Kidney (tissue), 13 donors: ENCODE measurements at regions not wholly inside any gene's neighbourhood (a gene's known extent, or its start where the extent isn't known, plus 50 kb on each side); places are given as distances from the start of the nearest gene placed in this dataset.

ENCODE experiments used
- DNase-seq, 5 donors: peaks; one replicate each; pipeline ENCODE4 v3.0.0-alpha.2; 2013 to 2020
- FAIRE-seq: peaks from 2 replicates; lab custom pipeline; 2012; peaks lifted over from hg19 to GRCh38; lab: Jason Lieb, UNC
- H3K27ac ChIP-seq, 2 donors: one replicate each; pipeline ENCODE4 v1.7.0; 2013; ENCODE audit warnings: low read depth in 2 of 2, low read length in 2 of 2, inconsistent platforms in 1 of 2
- H3K27me3 ChIP-seq: one replicate; pipeline ENCODE4 v1.7.1; 2013; ENCODE audit warnings: low read length, inconsistent platforms; ENCODE audit not compliant: control insufficient read depth, insufficient read depth
- H3K36me3 ChIP-seq, 3 donors: one replicate each; pipeline versions ENCODE4 v1.7.0 to v1.7.1; 2013; ENCODE audit warnings: low read length in 3 of 3, control low read depth in 1 of 3, inconsistent platforms in 1 of 3; ENCODE audit not compliant: insufficient read depth in 3 of 3, control insufficient read depth in 2 of 3
- H3K4me1 ChIP-seq, 3 donors: one replicate each; pipeline versions ENCODE4 v1.7.0 to v1.7.1; 2013; ENCODE audit warnings: low read length in 3 of 3, inconsistent platforms in 1 of 3, low read depth in 1 of 3; ENCODE audit not compliant: control insufficient read depth in 2 of 3, insufficient read depth in 2 of 3
- H3K4me3 ChIP-seq, 3 donors: one replicate each; pipeline versions ENCODE4 v1.7.0 to v1.8.1; 2013; ENCODE audit warnings: low read length in 3 of 3, control low read depth in 1 of 3, inconsistent platforms in 1 of 3
- H3K9ac ChIP-seq, 3 donors: one replicate each; pipeline versions ENCODE4 v1.7.0 to v1.7.1; 2013; ENCODE audit warnings: low read length in 3 of 3, control low read depth in 1 of 3, inconsistent platforms in 1 of 3
- H3K9me3 ChIP-seq, 3 donors: one replicate each; pipeline versions ENCODE4 v1.7.0 to v1.7.1; 2013; ENCODE audit warnings: low read length in 3 of 3, control low read depth in 1 of 3, inconsistent platforms in 1 of 3; ENCODE audit not compliant: control insufficient read depth in 2 of 3, insufficient read depth in 1 of 3
- intact Hi-C: fragments of 100-400 bp; cut with DNase I; formaldehyde crosslinking; loops from one replicate; pipeline ENCODE4 v1.11.1; 2022
- TF ChIP-seq, protein P1 (sequence below): IDR thresholded peaks from 3 replicates; pipeline ENCODE4 v1.5.1; 2012; ENCODE audit warnings: mild to moderate bottlenecking, moderate library complexity, borderline replicate concordance; ENCODE audit not compliant: insufficient read depth; ENCODE audit errors: extremely low read depth
- donor health status: control.
- donor health status: control.
- donor health status: control.
- donor health status: control.
- donor health status: control.
- donor health status: DM: yes; HTN: yes; CAD: no.
- donor health status: Normal renal cell carcinoma (clear cell type).

DNA sequence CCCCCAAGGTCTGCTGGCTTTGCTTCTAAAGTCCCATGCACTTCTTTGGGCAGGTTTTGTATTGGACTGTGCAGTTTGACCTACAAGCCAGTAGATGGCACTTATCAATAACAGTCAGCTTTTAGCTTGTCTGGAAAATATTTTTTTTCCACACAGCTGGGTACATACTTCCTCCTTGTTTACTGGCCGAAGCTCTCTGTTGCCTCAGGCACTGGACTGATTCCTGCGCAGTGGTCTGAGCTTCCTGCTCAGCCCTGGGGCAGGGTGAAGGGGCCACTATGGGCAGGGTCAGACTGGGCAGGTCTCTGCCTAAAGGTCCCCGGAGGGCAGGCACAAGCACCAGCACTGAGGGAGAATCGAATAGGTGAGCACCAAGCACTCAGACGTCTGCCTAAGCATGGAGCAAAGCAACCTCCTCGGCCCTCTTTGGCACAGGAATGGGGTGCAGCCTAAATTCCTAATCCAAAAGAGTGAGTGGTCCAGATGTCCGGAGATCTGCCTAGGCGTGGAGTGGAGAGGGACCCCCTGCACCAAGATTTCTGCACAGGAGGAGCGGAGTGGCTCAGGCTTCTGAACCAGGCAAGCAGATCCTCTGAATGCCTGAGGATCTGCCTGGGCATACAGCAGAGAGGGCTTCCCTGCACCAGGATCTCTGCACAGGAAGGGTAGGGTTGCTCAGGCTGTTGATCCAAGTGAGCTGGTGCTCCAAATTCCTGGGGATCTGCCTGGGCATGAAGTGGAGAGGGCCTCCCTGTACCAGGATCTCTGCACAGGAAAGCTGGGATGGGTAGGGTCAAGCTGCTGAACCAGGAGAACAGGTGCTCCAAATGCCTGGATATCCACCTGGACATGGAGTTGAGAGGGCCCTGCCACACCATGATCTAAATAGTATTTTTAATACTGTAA lies 105.9 kb upstream of the C11orf58 start:
- no peaks in the 10 kb centered on the region for H3K4me1 ChIP-seq
- no peaks in the 10 kb centered on the region for H3K27me3 ChIP-seq
- no peak overlapping the region for H3K4me3 ChIP-seq
- TF ChIP-seq, protein P1, sequence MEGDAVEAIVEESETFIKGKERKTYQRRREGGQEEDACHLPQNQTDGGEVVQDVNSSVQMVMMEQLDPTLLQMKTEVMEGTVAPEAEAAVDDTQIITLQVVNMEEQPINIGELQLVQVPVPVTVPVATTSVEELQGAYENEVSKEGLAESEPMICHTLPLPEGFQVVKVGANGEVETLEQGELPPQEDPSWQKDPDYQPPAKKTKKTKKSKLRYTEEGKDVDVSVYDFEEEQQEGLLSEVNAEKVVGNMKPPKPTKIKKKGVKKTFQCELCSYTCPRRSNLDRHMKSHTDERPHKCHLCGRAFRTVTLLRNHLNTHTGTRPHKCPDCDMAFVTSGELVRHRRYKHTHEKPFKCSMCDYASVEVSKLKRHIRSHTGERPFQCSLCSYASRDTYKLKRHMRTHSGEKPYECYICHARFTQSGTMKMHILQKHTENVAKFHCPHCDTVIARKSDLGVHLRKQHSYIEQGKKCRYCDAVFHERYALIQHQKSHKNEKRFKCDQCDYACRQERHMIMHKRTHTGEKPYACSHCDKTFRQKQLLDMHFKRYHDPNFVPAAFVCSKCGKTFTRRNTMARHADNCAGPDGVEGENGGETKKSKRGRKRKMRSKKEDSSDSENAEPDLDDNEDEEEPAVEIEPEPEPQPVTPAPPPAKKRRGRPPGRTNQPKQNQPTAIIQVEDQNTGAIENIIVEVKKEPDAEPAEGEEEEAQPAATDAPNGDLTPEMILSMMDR: peak; percentile 15
- no peak overlapping the region for H3K9ac ChIP-seq
- FAIRE-seq: no peak
- DNase-seq: no peak
- peaks cover 0 to 5% (median 0%) of the 10 kb centered on the region in 3 donors for H3K9me3 ChIP-seq
- intact Hi-C loops: no loop called here
- no peak overlapping the region for H3K27ac ChIP-seq
- H3K36me3 ChIP-seq: no peaks in the 10 kb centered on the region

DNA sequence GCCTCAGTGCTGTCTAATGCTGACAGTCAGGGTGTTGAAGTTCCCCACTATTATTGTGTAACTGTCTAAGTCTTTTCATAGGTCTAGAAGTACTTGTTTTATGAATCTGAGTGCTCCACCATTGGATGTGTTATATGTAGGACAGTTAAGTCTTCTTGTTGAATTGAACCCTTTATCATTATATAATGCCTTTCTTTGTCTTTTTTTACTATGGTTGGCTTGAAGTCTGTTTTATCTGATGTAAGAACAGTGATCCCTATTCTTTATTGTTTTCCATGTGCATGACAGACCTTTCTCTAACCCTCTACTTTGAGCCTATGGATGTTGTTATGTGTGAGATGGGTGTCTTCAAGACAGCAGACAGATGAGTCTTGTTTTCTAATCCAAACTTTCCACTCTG lies 107.8 kb upstream of the C11orf58 start:
- intact Hi-C loops: no loop called here
- Histone ChIP-seq H3K4me1 (no peaks in the 10 kb centered on the region), H3K27ac (no peak overlapping the region), H3K27me3 (no peaks in the 10 kb centered on the region), H3K4me3 (no peak overlapping the region), H3K9ac (no peak overlapping the region), H3K9me3 (no peaks in the 10 kb centered on the region), H3K36me3 (no peaks in the 10 kb centered on the region)
- TF ChIP-seq, protein P1: no peak
- FAIRE-seq (no peak), DNase-seq (no peak)

DNA sequence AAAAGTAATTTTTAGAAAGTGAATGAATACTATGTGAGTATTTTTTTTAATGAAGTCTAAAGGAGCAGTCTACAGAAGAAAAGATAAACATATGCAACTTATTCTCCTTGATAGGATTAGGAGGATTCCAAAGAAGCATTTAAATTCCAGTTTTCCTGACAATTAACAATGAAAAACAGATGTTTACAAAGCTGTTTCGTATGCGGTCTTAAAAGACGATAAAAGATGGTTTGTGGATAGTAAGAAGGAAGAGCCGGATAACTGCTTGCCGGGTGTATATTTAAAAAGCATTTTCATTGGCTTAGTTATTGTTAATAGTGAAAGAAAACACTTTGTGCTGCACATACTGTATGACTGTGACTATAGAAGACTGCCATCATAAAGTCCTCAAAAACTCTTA lies 120.0 kb upstream of the C11orf58 start:
- Histone ChIP-seq H3K4me3 (no peak overlapping the region), H3K9ac (no peak overlapping the region), H3K4me1 (peaks cover 0 to 6% (median 0%) of the 10 kb centered on the region in 3 donors), H3K27me3 (peaks cover 4% of the 10 kb centered on the region), H3K27ac (no peak overlapping the region), H3K36me3 (no peaks in the 10 kb centered on the region), H3K9me3 (no peaks in the 10 kb centered on the region)
- intact Hi-C loops: no loop called here
- no peak for FAIRE-seq
- DNase-seq: no peak
- TF ChIP-seq, protein P1: no peak
